ENCODE measurements at regions not wholly inside any gene's neighbourhood (a gene's known extent, or its start where the extent isn't known, plus 50 kb on each side); places are given as distances from the start of the nearest gene placed in this dataset.

DNA sequence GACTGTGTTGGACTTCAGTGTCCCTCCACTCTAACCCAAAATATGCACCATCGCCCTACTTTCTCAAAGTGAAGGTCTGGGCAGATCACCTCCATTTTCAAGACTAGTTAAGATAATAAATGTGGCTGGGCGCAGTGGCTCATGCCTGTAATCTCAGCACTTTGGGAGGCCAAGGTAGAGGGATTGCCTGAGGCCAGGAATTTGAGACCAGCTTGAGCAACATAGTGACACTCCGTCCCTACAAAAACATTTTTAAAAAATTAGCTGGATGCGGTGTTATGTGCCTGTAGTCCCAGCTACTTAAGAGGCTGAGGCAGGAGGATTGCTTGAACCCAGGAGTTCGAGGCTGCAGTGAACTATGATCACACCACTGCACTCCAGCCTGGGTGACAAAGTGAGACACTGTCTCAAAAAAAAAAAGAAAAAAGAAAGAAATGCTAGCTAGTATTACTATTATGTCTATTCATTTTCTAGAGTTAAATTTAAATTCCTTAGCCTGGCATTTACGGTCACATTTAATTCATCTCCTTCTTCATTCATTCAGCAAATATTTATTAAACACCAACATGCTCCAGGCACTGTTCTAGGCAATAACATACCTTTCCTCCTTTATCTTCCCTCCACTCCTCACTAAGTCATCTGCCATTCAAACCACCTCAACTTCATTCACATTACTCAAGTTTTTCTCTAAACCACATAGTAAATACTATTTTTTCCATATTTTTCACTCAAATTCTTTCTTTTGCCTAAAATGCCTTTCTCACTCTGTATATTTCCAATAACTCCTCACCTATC is 96.1 kb upstream of the XYLT1 start:
- DNase-seq (no peak), ATAC-seq (ENCODE audit: low read depth) (no peak)
- Histone ChIP-seq H3K9ac (ENCODE audit: low read length) (no peak overlapping the region), H4K20me1 (ENCODE audit: control insufficient read depth, insufficient read depth, low read length, poor library complexity, severe bottlenecking) (no peaks in the 10 kb centered on the region), H3K27me3 (replicated peaks in 1 of 4; ENCODE audit: control extremely low read depth in 1 of 4, control insufficient read depth in 3 of 4, insufficient read depth in 4 of 4, low read length in 3 of 4) (peaks cover 0 to 4% (median 2%) of the 10 kb centered on the region in 4 experiments), H2AFZ (ENCODE audit: insufficient read depth, low read depth, low read length, poor library complexity, severe bottlenecking) (no peak overlapping the region), H3K9me3 (ENCODE audit: control extremely low read depth in 1 of 3, control insufficient read depth in 2 of 3, insufficient read depth in 1 of 3, low read length in 2 of 3) (peaks cover 0 to 4% (median 3%) of the 10 kb centered on the region in 3 donors), H3K79me2 (ENCODE audit: control insufficient read depth, insufficient read depth, low read length) (no peaks in the 10 kb centered on the region), H3K4me1 (ENCODE audit: control insufficient read depth in 2 of 2, insufficient read depth in 2 of 2, low read length in 2 of 2) (no peaks in the 10 kb centered on the region), H3K4me2 (replicated peaks; ENCODE audit: low read depth, low read length, poor library complexity, severe bottlenecking) (no peak overlapping the region), H3K36me3 (replicated peaks in 1 of 2; ENCODE audit: control extremely low read depth in 1 of 2, control insufficient read depth in 1 of 2, extremely low read depth in 1 of 2, insufficient read depth in 2 of 2, low read length in 1 of 2) (no peaks in the 10 kb centered on the region), H3K4me3 (ENCODE audit: control extremely low read depth in 1 of 5, extremely low read depth in 1 of 5, insufficient read depth in 1 of 5, low read depth in 2 of 5, low read length in 4 of 5) (no peak overlapping the region), H3K27ac (ENCODE audit: low read length in 2 of 2) (no peak overlapping the region)
- no peak overlapping the region for H3K27ac Mint-ChIP-seq
- no peaks in the 10 kb centered on the region for H3K9me3 Mint-ChIP-seq (ENCODE audit: insufficient read depth)
- CTCF ChIA-PET = interaction anchor here (1.3 to 1.6 kb wide), 2 partner anchors 10 to 17 kb away, joined by 3 to 5 read pairs; no protein-coding TSS in a partner anchor
- no peaks in the 10 kb centered on the region for H3K4me1 Mint-ChIP-seq
- no peak overlapping the region for H3K4me3 Mint-ChIP-seq
- POLR2A ChIA-PET = no interaction called here
- TF ChIP-seq, protein P1, sequence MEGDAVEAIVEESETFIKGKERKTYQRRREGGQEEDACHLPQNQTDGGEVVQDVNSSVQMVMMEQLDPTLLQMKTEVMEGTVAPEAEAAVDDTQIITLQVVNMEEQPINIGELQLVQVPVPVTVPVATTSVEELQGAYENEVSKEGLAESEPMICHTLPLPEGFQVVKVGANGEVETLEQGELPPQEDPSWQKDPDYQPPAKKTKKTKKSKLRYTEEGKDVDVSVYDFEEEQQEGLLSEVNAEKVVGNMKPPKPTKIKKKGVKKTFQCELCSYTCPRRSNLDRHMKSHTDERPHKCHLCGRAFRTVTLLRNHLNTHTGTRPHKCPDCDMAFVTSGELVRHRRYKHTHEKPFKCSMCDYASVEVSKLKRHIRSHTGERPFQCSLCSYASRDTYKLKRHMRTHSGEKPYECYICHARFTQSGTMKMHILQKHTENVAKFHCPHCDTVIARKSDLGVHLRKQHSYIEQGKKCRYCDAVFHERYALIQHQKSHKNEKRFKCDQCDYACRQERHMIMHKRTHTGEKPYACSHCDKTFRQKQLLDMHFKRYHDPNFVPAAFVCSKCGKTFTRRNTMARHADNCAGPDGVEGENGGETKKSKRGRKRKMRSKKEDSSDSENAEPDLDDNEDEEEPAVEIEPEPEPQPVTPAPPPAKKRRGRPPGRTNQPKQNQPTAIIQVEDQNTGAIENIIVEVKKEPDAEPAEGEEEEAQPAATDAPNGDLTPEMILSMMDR (IDR thresholded peaks at IDR 0.05) = no peak
- TF ChIP-seq EZH2 (IDR thresholded peaks at IDR 0.05; ENCODE audit: borderline replicate concordance, insufficient read depth, low read depth, low read length, poor library complexity, severe bottlenecking) = no peak
- peaks cover 23% of the 10 kb centered on the region for H3K27me3 Mint-ChIP-seq
- intact Hi-C loops (cut with micrococcal nuclease) = no loop called here
- WGBS (ENCODE audit: insufficient coverage) = 92% methylated on average over 4 of the region's 6 CpGs

DNA sequence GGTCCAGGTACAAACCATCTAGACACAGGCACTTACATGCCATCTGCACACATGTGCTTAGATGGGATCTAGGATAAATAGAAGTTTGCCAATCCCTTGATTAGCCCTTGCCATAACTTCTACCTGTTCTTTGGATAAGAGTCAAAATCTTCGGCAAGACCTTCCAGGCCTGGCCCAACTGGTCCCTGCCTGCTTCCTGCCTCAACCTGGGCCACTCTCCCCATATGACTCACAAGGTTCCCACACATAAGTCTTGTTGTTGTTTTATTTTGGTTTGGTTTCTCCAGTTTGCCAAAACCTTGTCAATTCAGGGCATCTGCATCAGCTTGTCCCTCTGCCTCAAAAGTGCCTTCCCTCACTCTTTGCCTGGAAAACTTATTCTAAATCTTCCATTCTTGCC is 95.3 kb upstream of the XYLT1 start:
- ATAC-seq (ENCODE audit: low read depth) (no peak), DNase-seq (no peak)
- H3K27me3 ChIP-seq (replicated peaks in 1 of 4; ENCODE audit: control extremely low read depth in 1 of 4, control insufficient read depth in 3 of 4, insufficient read depth in 4 of 4, low read length in 3 of 4) = peaks cover 0 to 3% (median under 1%) of the 10 kb centered on the region in 4 experiments
- intact Hi-C loops (cut with micrococcal nuclease) = no loop called here
- POLR2A ChIA-PET = no interaction called here
- Mint-ChIP-seq H3K9me3 (ENCODE audit: insufficient read depth) (no peaks in the 10 kb centered on the region), H3K4me1 (no peaks in the 10 kb centered on the region), H3K27ac (no peak overlapping the region), H3K27me3 (peaks cover 26% of the 10 kb centered on the region), H3K4me3 (no peak overlapping the region)
- H3K4me1 ChIP-seq (ENCODE audit: control insufficient read depth in 2 of 2, insufficient read depth in 2 of 2, low read length in 2 of 2) = no peaks in the 10 kb centered on the region
- H4K20me1 ChIP-seq (ENCODE audit: control insufficient read depth, insufficient read depth, low read length, poor library complexity, severe bottlenecking) = no peaks in the 10 kb centered on the region
- no peaks in the 10 kb centered on the region for H3K36me3 ChIP-seq (replicated peaks in 1 of 2; ENCODE audit: control extremely low read depth in 1 of 2, control insufficient read depth in 1 of 2, extremely low read depth in 1 of 2, insufficient read depth in 2 of 2, low read length in 1 of 2)
- peaks cover 0 to 4% (median 3%) of the 10 kb centered on the region in 3 donors for H3K9me3 ChIP-seq (ENCODE audit: control extremely low read depth in 1 of 3, control insufficient read depth in 2 of 3, insufficient read depth in 1 of 3, low read length in 2 of 3)
- no peak for TF ChIP-seq EZH2 (IDR thresholded peaks at IDR 0.05; ENCODE audit: borderline replicate concordance, insufficient read depth, low read depth, low read length, poor library complexity, severe bottlenecking)
- TF ChIP-seq, protein P1 (IDR thresholded peaks at IDR 0.05) = no peak
- CTCF ChIA-PET = interaction anchor here (1.3 to 1.6 kb wide), 2 partner anchors 11 to 18 kb away, joined by 3 to 5 read pairs; no protein-coding TSS in a partner anchor
- no peak overlapping the region for H3K4me3 ChIP-seq (ENCODE audit: control extremely low read depth in 1 of 5, extremely low read depth in 1 of 5, insufficient read depth in 1 of 5, low read depth in 2 of 5, low read length in 4 of 5)
- H2AFZ ChIP-seq (ENCODE audit: insufficient read depth, low read depth, low read length, poor library complexity, severe bottlenecking) = no peak overlapping the region
- 100% methylated on average over 1 of the region's 1 CpG for WGBS (ENCODE audit: insufficient coverage)
- H3K4me2 ChIP-seq (replicated peaks; ENCODE audit: low read depth, low read length, poor library complexity, severe bottlenecking) = no peak overlapping the region
- H3K27ac ChIP-seq (ENCODE audit: low read length in 2 of 2) = no peak overlapping the region
- H3K9ac ChIP-seq (ENCODE audit: low read length) = no peak overlapping the region
- no peaks in the 10 kb centered on the region for H3K79me2 ChIP-seq (ENCODE audit: control insufficient read depth, insufficient read depth, low read length)

Data from B cell (primary cell).